NCI-H774 (cell line): ENCODE measurements at regions not wholly inside any gene's neighbourhood (a gene's known extent, or its start where the extent isn't known, plus 50 kb on each side); places are given as distances from the start of the nearest gene placed in this dataset.
"Not testable (repeated sequence)": the region's sequence is repeated elsewhere in the genome, so short reads cannot be mapped to it uniquely, and the experiment has no call there.

ENCODE experiments used
- DNase-seq: peaks from one replicate; lab custom pipeline; 2025; lab: John Stamatoyannopoulos, UW

DNA sequence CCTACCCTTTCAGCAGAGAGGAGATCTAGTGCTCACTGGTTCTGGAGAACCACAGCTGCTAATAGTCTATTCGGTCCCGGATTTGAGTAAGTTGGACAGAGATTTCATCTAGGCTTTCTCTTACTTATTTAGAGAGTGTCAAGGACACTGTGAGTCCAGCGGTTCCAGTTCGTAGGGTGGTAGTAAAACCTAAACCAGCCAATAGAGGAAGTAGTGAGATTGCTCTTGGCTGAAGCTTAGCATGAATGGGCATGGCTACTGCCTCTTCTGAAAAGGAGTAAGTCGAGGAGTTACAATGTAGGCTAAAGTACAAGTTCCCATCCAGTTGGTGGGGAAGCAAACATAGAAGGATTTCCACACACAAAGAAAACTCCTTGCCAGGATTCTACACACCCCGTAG, 109.6 kb upstream of the MOCS2 start:
- DNase-seq = no peak

DNA sequence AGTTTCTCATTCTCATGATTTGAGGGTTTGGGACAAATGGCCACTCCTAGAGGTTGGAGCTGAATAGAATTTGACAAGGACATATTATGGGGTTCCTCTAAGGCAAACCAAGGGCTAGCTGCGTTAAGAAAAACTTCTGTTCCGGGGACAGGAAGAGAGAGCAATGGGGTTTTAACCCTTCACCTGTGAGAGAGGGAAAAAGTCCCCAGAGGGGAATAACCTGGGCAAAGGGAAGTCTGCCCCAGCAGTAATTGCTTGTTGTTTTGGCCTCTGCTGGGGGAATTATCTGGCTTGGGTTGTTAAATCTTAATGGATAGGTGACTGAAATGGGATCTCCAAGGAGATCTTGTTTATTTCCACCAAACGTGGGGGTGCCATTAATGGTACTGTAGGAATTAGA, 110.1 kb upstream of the MOCS2 start:
- DNase-seq = no peak

DNA sequence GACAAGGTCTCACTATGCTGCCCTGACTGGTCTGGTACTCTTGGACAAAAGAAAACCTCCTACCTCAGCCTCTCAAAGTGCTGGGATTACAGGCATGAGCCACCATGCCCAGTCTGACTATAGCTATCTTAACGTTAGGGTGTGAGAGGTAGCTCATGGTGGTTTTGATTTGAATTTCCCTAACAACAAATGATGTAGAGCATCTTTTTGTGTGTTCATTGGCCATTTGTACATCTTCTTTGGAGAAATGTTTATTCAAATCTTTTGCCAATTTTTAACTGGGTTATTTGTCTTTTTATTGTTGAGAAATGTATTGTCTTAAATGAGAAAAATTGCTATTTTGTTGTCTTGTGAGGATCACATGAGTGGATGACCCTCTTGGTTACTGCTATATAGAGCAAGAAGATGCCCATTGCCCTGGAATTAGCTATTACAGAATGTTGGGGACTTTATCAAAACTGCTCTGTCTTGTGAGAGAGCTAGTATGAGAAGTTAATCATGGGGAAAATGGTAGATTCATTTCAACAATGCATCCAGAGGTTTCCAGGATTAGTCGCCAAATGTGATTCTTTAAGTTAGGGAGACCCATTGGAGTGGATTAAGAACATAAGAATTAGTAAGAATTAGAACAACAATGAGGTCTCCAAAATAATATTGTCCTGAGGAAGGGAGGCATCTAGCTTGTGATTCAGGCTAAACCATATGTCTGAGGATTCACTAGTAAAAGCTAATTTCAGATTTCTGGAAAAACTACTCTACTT, 124.3 kb upstream of the MOCS2 start:
- DNase-seq = no peak

DNA sequence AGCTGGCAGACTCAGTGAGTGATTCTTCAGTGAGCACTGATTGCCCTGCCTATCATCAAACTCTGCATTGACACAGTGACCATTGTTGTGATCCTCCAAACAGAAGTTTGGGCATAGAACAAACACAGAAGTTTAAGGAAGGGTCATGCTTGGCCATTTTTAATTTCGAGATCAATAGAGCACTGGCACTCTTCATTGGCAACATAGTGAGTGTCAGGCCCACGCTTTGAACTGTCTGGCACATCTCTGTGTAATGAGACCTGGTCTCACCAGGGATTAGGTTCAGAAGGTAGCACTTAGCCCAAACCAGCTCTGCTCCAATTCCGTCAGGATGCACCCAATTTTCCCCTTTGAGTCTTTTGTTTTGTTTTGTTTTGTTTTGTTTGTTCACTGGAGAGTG, 127.1 kb upstream of the MOCS2 start:
- no peak for DNase-seq

DNA sequence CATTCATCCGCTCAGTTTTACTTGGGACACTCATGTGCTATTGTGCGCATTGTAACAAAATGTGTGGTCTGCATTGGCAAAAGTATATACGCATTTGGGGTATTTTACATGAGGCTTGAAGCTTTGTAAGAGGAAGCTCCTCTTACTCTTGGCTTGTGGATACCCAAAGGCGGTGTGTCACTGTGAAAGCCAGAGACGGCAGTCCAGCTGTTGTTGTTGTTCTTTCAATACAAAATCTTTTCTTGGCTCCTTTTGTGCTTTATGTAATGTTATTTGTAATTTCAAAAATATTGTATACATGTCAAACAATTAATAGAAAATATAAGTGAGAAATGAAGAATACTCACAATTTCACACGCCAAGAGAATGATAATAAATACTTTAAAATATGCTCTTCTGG, 128.3 kb upstream of the MOCS2 start:
- no peak for DNase-seq

DNA sequence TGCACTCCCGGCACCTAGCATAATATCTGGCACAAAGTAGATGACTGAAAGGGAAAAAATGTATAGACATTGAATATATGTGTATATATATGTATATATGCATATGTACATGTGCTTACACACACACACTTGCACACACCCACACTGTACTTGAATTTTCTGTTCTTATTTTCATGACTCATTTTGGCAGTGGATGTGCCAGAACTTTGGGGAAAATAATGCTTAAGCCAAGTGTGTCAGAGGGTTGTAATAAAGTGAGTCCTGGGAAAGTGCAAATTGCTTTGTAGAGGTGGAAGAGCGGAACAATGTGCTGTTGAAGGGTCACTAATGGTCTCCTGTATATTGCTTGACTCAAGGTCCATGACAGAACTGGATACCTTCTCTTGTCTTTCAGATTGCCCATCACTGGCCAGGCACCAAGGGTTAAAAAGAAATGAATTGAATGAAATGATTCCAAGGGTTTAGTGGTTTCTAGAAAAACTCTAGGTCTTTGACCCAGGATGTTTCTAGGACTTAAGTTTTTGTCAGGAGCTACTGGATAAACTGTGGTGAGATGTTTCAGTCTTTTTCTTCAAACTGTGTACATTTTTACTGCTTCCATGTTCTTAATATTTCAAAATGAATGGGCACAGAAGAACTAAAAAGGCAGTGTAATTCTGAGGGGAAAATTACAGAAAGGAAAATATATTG, 129.9 kb upstream of the MOCS2 start:
- no peak for DNase-seq

DNA sequence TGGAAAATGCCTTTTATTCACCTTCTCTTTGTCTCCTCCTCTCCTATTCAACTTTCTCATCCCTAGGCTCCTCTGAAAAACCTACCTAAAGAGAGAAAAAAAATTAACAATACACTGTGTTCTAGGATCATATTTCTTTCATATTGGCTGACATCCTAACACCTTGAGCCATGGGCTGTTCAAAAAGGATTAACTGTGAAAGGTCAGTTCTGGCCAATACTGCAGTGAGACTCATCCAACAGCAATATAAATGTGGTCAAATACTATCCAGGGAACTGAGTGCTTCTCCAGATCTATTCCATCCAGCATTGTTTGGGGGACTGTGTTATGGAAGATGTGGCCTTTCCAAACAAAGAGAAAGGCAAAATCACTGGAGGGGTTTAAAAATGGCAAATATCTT, 131.1 kb upstream of the MOCS2 start:
- DNase-seq = no peak

DNA sequence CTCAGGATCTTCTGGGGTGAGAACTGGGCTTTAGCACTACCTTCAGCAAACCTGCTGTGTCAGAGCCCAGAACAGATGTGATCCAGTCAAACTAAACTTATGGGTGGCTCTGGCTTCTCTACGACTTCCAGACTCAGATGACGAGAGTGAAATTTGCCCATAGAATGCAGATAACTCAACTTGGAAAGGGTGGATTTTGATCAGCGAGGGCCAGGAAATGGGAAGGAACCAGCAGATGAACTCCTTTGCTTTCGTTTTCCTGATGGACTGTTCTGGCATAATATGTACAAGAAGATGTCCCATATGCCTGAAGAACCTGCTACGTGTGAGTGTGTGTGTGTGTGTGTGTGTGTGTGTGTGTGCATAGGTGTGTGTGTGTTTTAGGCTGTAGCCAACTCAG, 132.0 kb upstream of the MOCS2 start:
- no peak for DNase-seq

DNA sequence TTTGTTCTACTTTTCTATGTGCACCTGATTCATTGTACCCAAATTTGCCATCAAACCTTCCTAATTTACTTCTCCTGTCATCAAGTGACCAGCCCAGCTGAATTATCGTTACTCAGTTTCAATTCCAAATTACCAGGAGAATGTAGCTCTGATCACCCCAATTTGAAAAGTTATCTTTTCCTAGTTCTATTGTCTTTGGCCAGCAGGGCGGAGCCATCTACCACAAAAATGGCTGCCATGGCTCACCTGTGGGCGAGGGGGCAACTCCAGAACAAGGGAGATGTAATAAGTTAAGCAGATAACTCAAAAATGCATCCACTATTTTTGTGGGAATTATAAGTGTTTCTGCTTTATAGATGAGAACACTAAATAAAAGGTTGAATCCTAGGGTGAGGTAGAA, 133.8 kb upstream of the MOCS2 start:
- no peak for DNase-seq

DNA sequence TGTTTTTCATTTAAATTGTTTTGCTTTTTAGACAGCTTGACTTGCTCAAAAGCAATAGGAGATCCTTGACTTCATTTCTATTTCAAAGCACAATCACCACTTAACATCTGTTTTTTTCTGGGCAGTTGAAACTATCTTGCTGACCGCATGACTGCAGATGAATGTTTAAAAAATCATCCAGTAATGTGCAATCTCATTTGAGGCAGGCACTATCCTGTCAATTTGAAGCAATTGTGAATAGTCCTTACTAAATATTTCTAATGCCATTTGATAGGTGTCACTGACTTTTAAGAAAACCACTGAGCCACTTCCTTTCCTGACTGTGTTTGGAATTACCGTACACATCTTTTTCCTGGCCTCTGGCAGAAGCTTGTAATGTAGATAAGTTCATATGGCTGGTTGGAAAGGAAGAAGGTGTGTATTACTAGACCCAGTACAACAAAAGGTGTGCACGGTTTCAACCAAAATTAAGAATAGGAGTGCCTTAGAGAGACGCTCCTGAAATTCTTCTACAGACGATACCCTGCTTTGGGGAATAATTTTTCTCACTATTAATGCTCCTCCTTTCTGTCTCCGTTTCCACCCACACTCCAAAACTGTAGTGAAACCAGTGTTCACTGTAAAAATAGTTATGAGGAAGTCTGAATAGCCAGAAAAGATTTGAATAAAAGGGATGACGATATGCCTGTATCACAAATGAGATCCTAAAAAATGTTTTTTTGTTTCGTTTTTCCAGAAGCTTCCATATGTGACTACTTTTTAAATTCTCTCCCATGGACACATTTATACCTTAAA, 136.7 kb upstream of the MOCS2 start:
- no peak for DNase-seq

DNA sequence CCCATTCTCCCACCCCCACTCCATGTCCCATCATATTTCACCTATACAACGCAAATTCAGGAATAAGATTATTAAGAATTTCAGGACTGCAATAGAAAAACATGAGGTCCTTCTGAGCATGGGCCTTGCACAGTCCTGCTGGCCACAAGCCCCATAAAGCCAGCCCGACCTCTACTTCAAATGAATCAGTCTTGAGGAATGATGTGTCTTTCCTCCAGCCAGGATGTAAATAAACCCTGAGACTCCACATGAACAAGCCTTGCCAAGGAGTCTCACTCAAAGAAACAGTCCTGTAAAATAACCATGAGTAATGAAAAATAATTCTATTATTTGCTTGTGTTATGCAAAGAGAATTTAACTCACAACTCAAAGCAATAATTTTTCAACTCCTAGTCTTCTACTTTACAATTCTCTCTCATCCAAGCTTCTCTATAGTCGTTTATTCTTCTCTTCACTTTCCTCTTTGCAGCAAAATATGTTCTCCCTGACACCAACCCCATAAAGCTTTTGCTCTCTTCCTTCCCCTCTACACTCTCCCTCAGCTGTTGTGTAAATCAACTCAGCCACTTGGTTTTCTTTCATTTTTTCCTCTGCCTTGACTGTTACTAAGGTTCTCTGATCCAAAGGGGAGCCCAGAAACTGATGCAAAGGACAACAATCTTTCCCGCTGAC, 140.1 kb upstream of the MOCS2 start:
- no peak for DNase-seq

DNA sequence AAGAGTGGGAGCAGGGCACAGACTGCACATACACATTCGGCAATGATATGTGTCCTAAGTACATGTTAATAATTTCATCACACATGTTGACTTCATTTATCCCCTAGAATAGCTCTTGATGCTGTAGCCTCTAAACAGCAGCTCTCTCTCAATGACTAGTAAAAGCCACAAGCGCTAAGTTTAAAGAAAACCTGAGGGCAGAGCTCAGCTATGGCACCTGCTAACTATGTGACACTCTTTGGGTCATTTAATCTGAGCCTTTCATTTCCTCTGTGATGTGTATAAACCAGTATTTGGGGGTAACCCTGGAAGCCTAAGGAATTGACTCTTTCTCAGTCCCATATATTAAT, 140.6 kb upstream of the MOCS2 start:
- no peak for DNase-seq

DNA sequence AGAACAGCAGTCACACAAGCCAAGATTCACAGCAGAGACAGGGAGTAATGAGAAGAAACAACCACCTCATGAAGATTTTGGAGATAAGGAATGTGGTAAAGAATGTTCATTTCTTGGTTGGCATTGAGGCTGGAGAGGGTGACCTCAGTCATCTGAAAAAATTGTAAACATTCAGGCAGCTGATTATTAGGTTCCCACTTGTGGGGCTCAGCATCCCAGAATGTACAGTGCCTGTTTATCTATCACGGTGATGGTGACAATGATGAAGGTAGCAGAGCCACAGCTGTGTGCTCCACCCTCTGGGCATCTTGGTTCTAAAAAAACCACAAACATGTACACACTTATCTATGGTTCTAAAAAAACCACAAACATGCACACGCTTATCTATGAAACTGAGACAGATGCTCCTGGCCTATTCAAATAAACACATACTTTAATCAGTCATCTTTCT, 143.9 kb upstream of the MOCS2 start:
- no peak for DNase-seq

DNA sequence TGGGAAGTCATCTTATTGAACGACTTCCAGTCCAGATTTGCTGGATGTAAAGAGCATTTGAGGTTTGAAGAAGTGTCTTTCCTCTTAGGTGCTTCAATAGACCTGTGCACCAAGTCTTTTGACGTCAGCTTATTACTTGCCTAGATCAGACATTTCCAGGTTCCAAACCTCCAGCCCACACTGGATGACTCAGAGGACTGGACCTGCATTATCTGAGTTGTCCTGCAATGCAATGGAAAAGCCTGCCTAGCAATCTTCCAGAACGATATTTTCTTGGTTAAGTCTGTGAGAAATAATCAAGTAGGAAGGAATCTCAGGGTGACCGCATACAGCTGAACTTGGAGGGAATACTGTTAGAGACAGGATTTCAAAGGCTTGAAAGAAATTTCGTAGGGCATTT, 147.2 kb upstream of the MOCS2 start:
- no peak for DNase-seq

DNA sequence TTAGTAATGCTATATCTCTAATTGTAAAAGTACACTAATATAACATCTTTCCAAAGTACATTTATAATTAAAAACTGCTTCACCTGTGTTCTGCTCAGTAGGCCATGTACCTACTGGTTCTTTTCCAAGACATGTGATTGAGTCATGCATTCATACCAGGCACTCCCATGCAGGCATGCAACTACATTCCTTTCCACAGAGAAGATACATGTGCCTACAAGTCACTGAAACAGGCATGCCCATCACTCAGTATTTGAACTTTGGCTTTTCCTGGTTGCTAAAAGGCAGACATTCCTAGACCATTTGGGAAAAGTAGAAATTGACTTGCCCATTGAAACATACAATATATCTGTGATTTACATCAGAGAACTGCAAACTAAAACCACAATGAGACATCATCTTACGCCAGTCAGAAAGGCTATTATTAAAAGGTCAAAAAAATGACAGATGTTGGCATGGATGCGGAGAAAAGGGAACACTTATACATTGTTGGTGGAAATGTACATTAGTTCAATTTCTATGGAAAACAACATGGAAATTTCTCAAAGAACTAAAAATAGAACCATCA, 148.3 kb upstream of the MOCS2 start:
- DNase-seq = no peak

DNA sequence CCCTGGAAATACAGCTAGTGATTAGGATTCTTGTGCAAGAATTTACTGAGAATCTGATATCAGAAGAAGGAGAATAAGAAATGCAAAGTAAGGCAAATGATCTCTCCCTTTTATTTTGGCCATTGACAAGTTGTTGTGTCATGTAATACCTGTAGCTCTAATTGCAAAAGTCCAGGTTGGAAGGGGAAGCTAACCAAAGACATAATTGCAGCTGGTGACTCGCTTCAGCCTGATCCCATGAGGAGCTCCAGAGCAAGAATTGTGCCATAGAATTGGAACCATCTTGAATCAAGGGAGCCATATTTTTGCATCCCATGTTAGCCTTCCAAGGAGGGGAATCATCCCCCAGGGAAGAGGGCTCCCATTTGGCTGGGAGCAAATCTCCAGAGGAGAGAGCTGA, 149.6 kb upstream of the MOCS2 start:
- no peak for DNase-seq

DNA sequence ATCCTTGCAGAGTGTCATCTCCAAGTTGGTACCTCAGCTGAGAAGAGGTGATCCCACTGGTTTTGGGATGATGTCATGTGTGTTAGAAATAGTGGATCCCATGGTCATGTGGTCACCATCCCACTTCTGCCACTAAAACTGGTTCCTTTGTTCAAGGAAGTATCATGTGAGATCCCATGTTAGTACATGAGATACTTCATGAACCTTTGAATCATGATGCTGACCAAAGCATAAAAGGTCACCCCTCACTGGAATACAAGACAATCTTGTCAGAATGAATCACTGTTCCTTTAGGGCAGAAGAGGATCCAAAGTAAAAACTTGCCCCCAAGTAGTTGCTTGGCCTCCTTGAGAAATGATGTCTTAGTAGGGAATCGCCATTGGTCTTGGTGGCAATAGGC, 150.9 kb upstream of the MOCS2 start:
- DNase-seq = no peak

DNA sequence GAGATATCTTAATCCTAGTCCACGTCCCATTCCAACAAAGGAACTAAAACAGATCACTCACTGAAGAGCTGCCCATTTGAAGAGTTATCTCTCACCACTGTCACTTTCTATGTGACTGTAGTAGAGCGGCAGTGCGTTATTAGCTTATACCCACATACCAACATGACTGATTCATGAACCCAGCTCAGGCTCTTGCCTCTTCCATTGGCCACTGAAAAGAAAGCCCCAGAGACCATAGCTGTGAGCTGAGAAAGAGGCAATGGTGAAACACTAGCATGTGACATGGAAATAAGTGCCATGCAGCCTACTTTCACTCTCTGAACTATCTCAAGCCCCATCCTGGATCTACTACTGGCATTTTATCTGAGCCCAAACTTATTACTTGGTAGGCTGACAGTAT, 151.7 kb upstream of the MOCS2 start:
- no peak for DNase-seq

DNA sequence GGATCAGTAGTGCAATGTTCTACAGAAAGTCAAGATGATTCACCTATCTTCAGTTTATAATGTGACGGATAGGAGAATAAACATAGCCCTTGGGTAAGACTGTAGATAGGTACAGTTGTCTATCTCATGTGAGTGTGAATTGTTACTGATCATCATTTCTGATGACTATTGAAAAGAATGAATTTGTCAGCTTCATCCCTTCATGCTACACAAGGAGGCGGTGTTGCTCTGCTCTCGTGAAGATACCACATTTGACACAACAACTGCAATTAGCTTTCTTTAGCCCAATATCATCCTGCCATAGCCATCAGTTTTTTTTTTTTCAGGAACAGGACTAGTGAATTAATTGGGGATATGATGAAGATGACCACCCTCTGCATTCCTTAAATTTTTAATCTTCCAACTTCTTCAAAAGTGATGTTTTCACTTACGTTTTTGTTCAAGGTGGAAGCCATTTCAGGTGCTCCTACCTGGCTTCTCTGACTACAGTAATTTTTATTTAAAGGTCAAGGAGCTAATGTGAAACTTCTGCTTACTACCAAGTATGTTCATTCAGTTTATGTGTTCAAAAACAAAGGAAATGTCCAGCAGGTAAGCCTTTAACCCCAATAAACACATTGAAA, 152.9 kb upstream of the MOCS2 start:
- no peak for DNase-seq

DNA sequence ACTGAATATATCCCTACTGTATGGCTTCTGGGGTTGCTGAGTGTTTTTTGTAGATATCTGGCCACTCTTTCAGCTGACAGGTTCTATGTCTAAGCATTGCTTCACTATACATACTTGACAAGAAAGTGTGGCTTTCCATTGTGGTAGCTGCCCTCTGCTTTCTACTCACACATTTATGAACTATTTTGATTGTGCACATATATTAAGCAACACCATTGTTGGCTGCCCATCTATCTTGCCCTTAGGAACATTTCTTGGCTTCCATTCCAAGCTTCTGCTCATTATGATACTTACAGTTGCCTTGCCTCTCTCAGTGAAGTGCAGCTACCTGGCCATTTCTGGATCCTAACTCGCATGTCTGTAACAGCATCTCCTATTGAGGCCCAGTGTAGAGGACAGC, 153.6 kb upstream of the MOCS2 start:
- DNase-seq = no peak

DNA sequence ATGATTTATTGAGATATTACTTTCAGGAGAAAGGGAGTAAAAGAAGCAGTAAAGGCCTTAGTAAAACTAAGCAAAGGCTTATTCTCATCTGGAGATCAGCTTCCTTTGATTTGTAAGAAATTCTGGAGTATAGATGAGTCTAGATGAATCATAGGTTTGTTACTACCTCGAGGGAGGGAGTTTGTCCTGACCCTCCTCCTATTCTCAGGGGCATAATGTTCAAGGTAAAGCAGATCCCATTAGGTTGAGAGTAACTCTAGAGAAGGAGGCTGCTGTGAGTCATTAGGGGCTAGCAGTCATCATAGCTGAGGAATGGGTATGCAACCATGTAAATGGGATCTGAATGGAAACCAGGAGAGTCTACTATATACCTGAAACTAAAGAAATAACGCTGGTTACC, 155.5 kb upstream of the MOCS2 start:
- DNase-seq = no peak

DNA sequence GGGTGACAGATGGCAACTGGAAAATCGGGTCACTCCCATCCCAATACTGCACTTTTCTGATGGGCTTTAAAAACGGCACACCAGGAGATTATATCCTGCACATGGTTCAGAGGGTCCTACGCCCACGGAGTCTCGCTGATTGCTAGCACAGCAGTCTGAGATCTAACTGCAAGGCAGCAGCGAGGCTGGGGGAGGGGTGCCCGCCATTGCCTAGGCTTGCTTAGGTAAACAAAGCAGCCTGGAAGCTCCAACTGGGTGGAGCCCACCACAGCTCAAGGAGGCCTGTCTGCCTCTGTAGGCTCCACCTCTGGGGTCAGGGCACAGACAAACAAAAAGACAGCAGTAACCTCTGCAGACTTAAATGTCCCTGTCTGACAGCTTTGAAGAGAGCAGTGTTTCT, 158.7 kb upstream of the MOCS2 start:
- DNase-seq = not testable (repeated sequence)
